ENCODE measurements at regions not wholly inside any gene's neighbourhood (a gene's known extent, or its start where the extent isn't known, plus 50 kb on each side); places are given as distances from the start of the nearest gene placed in this dataset.

DNA sequence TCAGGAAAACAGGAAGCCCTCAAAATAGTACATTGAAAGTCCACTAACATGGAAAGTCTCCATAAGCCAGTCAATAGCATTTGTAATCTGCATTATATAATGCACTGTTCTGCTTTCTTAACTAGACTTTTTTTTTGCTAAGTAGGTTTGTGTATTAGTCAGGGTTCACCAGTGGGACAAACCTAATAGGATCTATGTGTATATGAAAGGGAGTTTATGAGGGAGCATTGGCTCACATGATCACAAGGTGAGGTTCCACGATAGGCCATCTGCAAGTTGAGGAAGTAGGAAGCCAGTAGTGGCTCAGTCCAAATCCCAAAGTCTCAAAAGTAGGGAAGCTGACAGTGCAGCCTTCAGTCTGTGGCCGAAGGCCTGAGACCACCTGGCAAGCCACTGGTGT, 116.0 kb downstream of the MXRA5 start:
- Histone ChIP-seq H3K4me1 (ENCODE audit: control insufficient read depth in 1 of 2, insufficient read depth in 2 of 2, low read length in 2 of 2) (no peaks in the 10 kb centered on the region), H3K27ac (ENCODE audit: low read depth, low read length) (no peak overlapping the region), H3K9ac (ENCODE audit: low read length) (no peak overlapping the region), H3K14ac (ENCODE audit: low read length) (no peak overlapping the region), H2BK5ac (ENCODE audit: low read depth, low read length, poor library complexity) (no peak overlapping the region), H2AFZ (ENCODE audit: insufficient read depth, low read length, poor library complexity) (no peak overlapping the region), H3K23ac (ENCODE audit: low read length) (no peak overlapping the region), H4K91ac (ENCODE audit: low read depth, low read length) (no peak overlapping the region), H2BK12ac (ENCODE audit: low read length) (no peak overlapping the region), H3K9me3 (ENCODE audit: insufficient read depth, low read depth, low read length) (no peaks in the 10 kb centered on the region), H3K18ac (ENCODE audit: low read length) (no peak overlapping the region), H3K4me2 (ENCODE audit: low read length) (no peak overlapping the region), H4K12ac (ENCODE audit: low read depth, low read length) (no peak overlapping the region), H3K79me1 (ENCODE audit: low read length) (no peaks in the 10 kb centered on the region), H2AK5ac (ENCODE audit: low read length) (no peak overlapping the region), H3K4ac (ENCODE audit: low read depth, low read length) (no peak overlapping the region), H3K27me3 (ENCODE audit: insufficient read depth, low read length) (no peaks in the 10 kb centered on the region), H3K4me3 (ENCODE audit: low read depth, low read length) (no peak overlapping the region), H3K36me3 (ENCODE audit: control insufficient read depth in 1 of 2, insufficient read depth in 2 of 2, low read length in 2 of 2) (no peaks in the 10 kb centered on the region), H3K79me2 (ENCODE audit: control insufficient read depth, insufficient read depth, low read length, poor library complexity) (no peaks in the 10 kb centered on the region), H4K8ac (ENCODE audit: low read depth, low read length) (no peak overlapping the region), H2BK120ac (ENCODE audit: insufficient read depth, low read length, poor library complexity) (no peak overlapping the region)
- no peak for DNase-seq
- WGBS (ENCODE audit: extremely low coverage, insufficient coverage, insufficient read length) = no CpG with 5 or more reads among the region's 2 CpGs

- no peak overlapping the region for H3K4me2 ChIP-seq (ENCODE audit: low read length)
- no peaks in the 10 kb centered on the region for H3K4me1 ChIP-seq (ENCODE audit: control insufficient read depth in 1 of 2, insufficient read depth in 2 of 2, low read length in 2 of 2)
- H2AFZ ChIP-seq (ENCODE audit: insufficient read depth, low read length, poor library complexity) = no peak overlapping the region
- no peak overlapping the region for H3K27ac ChIP-seq (ENCODE audit: low read depth, low read length)
- no peaks in the 10 kb centered on the region for H3K36me3 ChIP-seq (ENCODE audit: control insufficient read depth in 1 of 2, insufficient read depth in 2 of 2, low read length in 2 of 2)
- H3K4me3 ChIP-seq (ENCODE audit: low read depth, low read length) = no peak overlapping the region
- no peak overlapping the region for H2BK12ac ChIP-seq (ENCODE audit: low read length)
- H3K14ac ChIP-seq (ENCODE audit: low read length) = no peak overlapping the region
- no peaks in the 10 kb centered on the region for H3K27me3 ChIP-seq (ENCODE audit: insufficient read depth, low read length)
- no peaks in the 10 kb centered on the region for H3K79me2 ChIP-seq (ENCODE audit: control insufficient read depth, insufficient read depth, low read length, poor library complexity)
- H2AK5ac ChIP-seq (ENCODE audit: low read length) = no peak overlapping the region
- no peak overlapping the region for H4K12ac ChIP-seq (ENCODE audit: low read depth, low read length)
- H3K23ac ChIP-seq (ENCODE audit: low read length) = no peak overlapping the region
- H3K79me1 ChIP-seq (ENCODE audit: low read length) = no peaks in the 10 kb centered on the region
- DNase-seq = peak; percentile 66 to 73
- H3K4ac ChIP-seq (ENCODE audit: low read depth, low read length) = no peak overlapping the region
- no peak overlapping the region for H4K8ac ChIP-seq (ENCODE audit: low read depth, low read length)
- no peak overlapping the region for H2BK5ac ChIP-seq (ENCODE audit: low read depth, low read length, poor library complexity)
- H2BK120ac ChIP-seq (ENCODE audit: insufficient read depth, low read length, poor library complexity) = no peak overlapping the region
- WGBS (ENCODE audit: extremely low coverage, insufficient coverage, insufficient read length) = no CpG with 5 or more reads among the region's 1 CpG
- H3K9ac ChIP-seq (ENCODE audit: low read length) = no peak overlapping the region
- H4K91ac ChIP-seq (ENCODE audit: low read depth, low read length) = no peak overlapping the region
- H3K9me3 ChIP-seq (ENCODE audit: insufficient read depth, low read depth, low read length) = no peaks in the 10 kb centered on the region
- H3K18ac ChIP-seq (ENCODE audit: low read length) = no peak overlapping the region
Observed at GRCh38 chrX:3227526-3227925, 118.9 kb downstream of the MXRA5 start.

DNA sequence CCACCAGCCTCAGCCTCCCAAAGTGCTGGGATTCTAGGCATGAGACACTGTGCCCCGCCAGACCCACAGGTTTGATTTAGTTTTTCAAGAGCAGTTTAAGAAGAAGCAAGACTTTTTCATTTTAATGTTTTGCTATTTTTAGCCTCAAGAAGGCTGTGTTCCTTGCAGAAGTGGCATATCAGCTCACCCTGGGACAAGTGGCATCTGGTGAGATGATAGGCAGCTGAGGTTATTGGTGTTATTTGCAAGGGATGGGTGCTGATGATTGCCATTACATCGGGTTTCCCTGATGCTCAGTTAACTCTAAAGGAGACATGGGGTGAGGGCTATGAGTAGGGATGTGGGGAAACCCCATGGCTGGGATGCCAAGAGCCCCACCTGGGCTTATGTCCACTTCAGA, 120.4 kb downstream of the MXRA5 start:
- Histone ChIP-seq H3K4me3 (ENCODE audit: low read depth, low read length) (no peak overlapping the region), H2AFZ (ENCODE audit: insufficient read depth, low read length, poor library complexity) (no peak overlapping the region)
- WGBS (ENCODE audit: extremely low coverage, insufficient coverage, insufficient read length) = no CpG with 5 or more reads among the region's 2 CpGs

DNA sequence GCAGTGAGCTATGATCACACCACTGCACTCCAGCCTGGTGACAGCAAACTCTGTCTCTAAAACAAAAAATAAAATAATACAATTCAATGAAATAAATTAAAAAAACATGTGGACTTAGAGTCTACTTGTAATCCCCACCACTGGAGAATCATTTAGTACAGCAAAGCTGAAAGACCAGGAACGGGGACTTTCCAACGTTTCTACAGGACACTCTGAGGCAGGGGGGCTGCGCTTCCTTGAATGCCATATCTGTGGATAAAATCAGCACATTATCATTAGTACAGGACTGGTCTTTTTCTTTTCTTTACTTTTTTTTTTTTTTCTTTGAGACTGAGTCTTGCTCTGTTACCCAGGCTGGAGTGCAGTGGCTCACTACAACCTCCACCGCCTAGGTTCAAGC, 124.8 kb downstream of the MXRA5 start:
- Histone ChIP-seq H2BK5ac (ENCODE audit: low read depth, low read length, poor library complexity) (no peak overlapping the region), H3K79me1 (ENCODE audit: low read length) (no peaks in the 10 kb centered on the region), H2AFZ (ENCODE audit: insufficient read depth, low read length, poor library complexity) (no peak overlapping the region), H4K91ac (ENCODE audit: low read depth, low read length) (no peak overlapping the region), H2AK5ac (ENCODE audit: low read length) (no peak overlapping the region), H3K27me3 (ENCODE audit: insufficient read depth, low read length) (no peaks in the 10 kb centered on the region), H3K18ac (ENCODE audit: low read length) (no peak overlapping the region), H3K14ac (ENCODE audit: low read length) (no peak overlapping the region), H4K8ac (ENCODE audit: low read depth, low read length) (no peak overlapping the region), H3K23ac (ENCODE audit: low read length) (no peak overlapping the region), H4K12ac (ENCODE audit: low read depth, low read length) (no peak overlapping the region), H3K9me3 (ENCODE audit: insufficient read depth, low read depth, low read length) (no peaks in the 10 kb centered on the region), H3K27ac (ENCODE audit: low read depth, low read length) (no peak overlapping the region), H3K4me3 (ENCODE audit: low read depth, low read length) (no peak overlapping the region), H3K4ac (ENCODE audit: low read depth, low read length) (no peak overlapping the region), H3K36me3 (ENCODE audit: control insufficient read depth in 1 of 2, insufficient read depth in 2 of 2, low read length in 2 of 2) (no peaks in the 10 kb centered on the region), H3K79me2 (ENCODE audit: control insufficient read depth, insufficient read depth, low read length, poor library complexity) (no peaks in the 10 kb centered on the region), H3K9ac (ENCODE audit: low read length) (no peak overlapping the region), H2BK12ac (ENCODE audit: low read length) (no peak overlapping the region), H3K4me1 (ENCODE audit: control insufficient read depth in 1 of 2, insufficient read depth in 2 of 2, low read length in 2 of 2) (no peaks in the 10 kb centered on the region), H3K4me2 (ENCODE audit: low read length) (no peak overlapping the region), H2BK120ac (ENCODE audit: insufficient read depth, low read length, poor library complexity) (no peak overlapping the region)
- WGBS (ENCODE audit: extremely low coverage, insufficient coverage, insufficient read length) = no CpG with 5 or more reads among the region's 4 CpGs
- no peak for DNase-seq

More for the DNA sequence above, 120.4 kb downstream of the MXRA5 start:
- H4K8ac ChIP-seq (ENCODE audit: low read depth, low read length) = no peak overlapping the region
- H4K91ac ChIP-seq (ENCODE audit: low read depth, low read length) = no peak overlapping the region
- H3K14ac ChIP-seq (ENCODE audit: low read length) = no peak overlapping the region
- H3K4me2 ChIP-seq (ENCODE audit: low read length) = no peak overlapping the region
- H3K79me2 ChIP-seq (ENCODE audit: control insufficient read depth, insufficient read depth, low read length, poor library complexity) = no peaks in the 10 kb centered on the region
- H3K18ac ChIP-seq (ENCODE audit: low read length) = no peak overlapping the region
- H2BK12ac ChIP-seq (ENCODE audit: low read length) = no peak overlapping the region
- no peaks in the 10 kb centered on the region for H3K4me1 ChIP-seq (ENCODE audit: control insufficient read depth in 1 of 2, insufficient read depth in 2 of 2, low read length in 2 of 2)
- no peaks in the 10 kb centered on the region for H3K79me1 ChIP-seq (ENCODE audit: low read length)
- no peak overlapping the region for H4K12ac ChIP-seq (ENCODE audit: low read depth, low read length)
- H2BK5ac ChIP-seq (ENCODE audit: low read depth, low read length, poor library complexity) = no peak overlapping the region
- H3K4ac ChIP-seq (ENCODE audit: low read depth, low read length) = no peak overlapping the region
- H3K9ac ChIP-seq (ENCODE audit: low read length) = no peak overlapping the region
- H3K27ac ChIP-seq (ENCODE audit: low read depth, low read length) = no peak overlapping the region
- H2BK120ac ChIP-seq (ENCODE audit: insufficient read depth, low read length, poor library complexity) = no peak overlapping the region
- no peak for DNase-seq
- H3K23ac ChIP-seq (ENCODE audit: low read length) = no peak overlapping the region
- H3K9me3 ChIP-seq (ENCODE audit: insufficient read depth, low read depth, low read length) = no peaks in the 10 kb centered on the region
- no peaks in the 10 kb centered on the region for H3K36me3 ChIP-seq (ENCODE audit: control insufficient read depth in 1 of 2, insufficient read depth in 2 of 2, low read length in 2 of 2)
- no peak overlapping the region for H2AK5ac ChIP-seq (ENCODE audit: low read length)
- H3K27me3 ChIP-seq (ENCODE audit: insufficient read depth, low read length) = no peaks in the 10 kb centered on the region

Data from trophoblast cell (in vitro differentiated cells and primary cell).